ENCODE measurements at regions not wholly inside any gene's neighbourhood (a gene's known extent, or its start where the extent isn't known, plus 50 kb on each side); places are given as distances from the start of the nearest gene placed in this dataset.

DNA sequence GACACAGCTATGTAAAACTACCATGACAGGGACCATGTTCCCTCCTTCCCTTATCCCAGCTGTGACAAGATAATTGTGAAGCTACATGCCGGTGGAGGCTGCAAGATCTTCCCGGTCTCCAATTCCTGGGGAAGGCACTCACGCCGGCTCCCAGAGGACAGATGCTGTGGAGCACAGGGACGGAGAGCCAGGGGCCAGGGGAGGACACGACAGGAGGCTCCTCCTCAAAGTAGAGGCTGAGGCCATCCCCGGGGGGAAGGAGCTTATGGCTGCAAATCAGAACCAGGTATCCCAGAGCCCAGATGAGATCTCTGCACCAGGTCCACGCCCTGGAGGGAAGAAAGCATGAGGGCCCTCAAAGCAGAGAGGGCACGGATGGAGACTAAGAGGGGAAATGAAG is 286.2 kb downstream of the TCERG1L start:
- TF ChIP-seq, protein P1, sequence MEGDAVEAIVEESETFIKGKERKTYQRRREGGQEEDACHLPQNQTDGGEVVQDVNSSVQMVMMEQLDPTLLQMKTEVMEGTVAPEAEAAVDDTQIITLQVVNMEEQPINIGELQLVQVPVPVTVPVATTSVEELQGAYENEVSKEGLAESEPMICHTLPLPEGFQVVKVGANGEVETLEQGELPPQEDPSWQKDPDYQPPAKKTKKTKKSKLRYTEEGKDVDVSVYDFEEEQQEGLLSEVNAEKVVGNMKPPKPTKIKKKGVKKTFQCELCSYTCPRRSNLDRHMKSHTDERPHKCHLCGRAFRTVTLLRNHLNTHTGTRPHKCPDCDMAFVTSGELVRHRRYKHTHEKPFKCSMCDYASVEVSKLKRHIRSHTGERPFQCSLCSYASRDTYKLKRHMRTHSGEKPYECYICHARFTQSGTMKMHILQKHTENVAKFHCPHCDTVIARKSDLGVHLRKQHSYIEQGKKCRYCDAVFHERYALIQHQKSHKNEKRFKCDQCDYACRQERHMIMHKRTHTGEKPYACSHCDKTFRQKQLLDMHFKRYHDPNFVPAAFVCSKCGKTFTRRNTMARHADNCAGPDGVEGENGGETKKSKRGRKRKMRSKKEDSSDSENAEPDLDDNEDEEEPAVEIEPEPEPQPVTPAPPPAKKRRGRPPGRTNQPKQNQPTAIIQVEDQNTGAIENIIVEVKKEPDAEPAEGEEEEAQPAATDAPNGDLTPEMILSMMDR (IDR thresholded peaks at IDR 0.05 in 4 of 5, conservative IDR thresholded peaks at IDR 0.05 in 1 of 5) = no peak
- TF ChIP-seq POLR2A (IDR thresholded peaks at IDR 0.05) = no peak
